GM21526 (cell line): ENCODE measurements at regions not wholly inside any gene's neighbourhood (a gene's known extent, or its start where the extent isn't known, plus 50 kb on each side); places are given as distances from the start of the nearest gene placed in this dataset.

Experiments
- ATAC-seq: cut with Tn5 transposase; IDR thresholded peaks from one replicate; pipeline ENCODE4 v1.9.1; 2021; ENCODE audit warnings: moderate library complexity; ENCODE audit not compliant: unreplicated experiment, low FRiP score

DNA sequence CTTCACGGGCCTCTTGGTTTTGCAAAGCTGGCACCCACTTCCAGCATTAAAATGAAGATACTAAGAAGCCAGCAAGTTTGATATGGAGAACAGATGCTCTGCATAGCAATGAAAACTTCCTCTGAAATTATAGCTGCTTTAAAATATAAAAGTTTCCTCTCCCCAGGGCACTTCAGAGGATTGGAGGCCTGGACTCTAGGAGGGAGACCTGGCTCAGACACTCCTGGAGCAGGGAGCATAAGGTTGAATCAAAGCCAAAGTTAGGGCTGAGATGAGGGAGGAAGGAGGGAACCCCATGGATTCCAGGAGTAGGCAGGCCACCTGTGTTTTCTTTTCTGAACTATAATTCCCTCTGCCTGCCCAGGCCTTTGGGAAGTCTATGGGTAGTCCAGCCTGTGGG lies 176.0 kb upstream of the RPL38 start:
- ATAC-seq, result no peak

- ATAC-seq, result no peak
Measured at GRCh38 chr17:74028354-74029116, 174.9 kb upstream of the RPL38 start.

GRCh38 chr17:74031316-74032090 lies 172.0 kb upstream of the RPL38 start:
- no peak for ATAC-seq

DNA sequence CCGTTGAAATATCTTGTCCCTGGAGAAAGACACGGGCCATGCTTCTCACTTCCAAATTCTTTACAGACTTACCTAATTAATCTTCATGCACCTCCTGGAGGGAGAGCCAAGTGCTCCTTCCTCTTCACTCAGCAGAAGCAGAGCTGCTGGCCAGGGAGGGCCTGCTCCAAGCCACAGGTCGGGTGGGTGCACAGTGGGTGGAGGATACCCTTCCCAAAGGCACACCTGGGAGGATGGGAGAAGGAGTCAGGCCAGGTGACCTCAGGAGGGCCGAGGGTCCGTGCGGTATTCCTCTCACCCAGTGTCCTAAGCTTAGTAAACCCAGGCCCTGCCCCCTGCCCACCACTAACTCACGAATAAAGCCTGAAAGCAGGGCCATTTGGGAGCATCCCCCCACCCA lies 171.3 kb upstream of the RPL38 start:
- no peak for ATAC-seq

DNA sequence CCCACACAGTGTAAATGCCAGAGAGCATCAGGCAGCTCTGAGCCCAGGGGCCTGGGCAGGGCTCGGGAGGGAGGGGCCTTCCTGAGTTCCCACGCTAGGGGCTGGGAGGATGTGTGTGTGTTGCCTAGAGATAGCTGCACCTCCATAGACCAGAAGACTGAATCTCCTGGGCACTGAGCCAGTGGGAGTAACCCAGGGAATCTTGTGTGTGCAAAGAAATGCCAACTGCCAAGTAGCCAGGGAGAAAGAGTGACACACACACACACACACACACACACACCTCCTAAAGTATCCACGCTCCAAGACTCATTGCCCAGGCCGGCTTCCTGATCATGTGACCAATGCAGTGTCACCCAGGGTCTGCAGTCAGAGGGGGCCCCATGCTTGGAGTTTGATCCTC lies 166.2 kb upstream of the RPL38 start:
- no peak for ATAC-seq

GRCh38 chr17:74040291-74040690 lies 163.2 kb upstream of the RPL38 start:
- no peak for ATAC-seq

- ATAC-seq, result no peak
Measured at GRCh38 chr17:74040729-74041128, 162.7 kb upstream of the RPL38 start.

GRCh38 chr17:74041869-74042640 lies 161.4 kb upstream of the RPL38 start:
- no peak for ATAC-seq

GRCh38 chr17:74042744-74043486 lies 160.6 kb upstream of the RPL38 start:
- no peak for ATAC-seq

DNA sequence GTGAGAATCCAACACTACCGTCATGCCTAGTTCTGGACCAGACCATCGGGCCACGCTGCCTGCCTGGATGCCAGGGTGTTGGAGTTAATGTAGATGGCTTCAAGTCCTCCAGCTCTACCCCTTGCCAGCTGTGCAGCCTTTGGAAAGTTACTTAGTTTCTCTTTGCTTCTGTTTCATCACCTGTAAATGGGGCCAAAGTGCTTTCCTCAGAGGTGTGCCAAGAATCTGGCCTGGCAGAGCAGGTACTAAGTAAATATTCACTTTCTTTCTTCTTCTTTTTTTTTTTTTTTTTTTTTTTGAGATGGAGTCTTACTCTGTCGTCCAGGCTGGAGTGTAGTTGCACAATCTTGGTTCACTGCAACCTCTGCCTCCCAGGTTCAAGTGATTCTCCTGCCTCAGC lies 159.5 kb upstream of the RPL38 start:
- ATAC-seq, result no peak

DNA sequence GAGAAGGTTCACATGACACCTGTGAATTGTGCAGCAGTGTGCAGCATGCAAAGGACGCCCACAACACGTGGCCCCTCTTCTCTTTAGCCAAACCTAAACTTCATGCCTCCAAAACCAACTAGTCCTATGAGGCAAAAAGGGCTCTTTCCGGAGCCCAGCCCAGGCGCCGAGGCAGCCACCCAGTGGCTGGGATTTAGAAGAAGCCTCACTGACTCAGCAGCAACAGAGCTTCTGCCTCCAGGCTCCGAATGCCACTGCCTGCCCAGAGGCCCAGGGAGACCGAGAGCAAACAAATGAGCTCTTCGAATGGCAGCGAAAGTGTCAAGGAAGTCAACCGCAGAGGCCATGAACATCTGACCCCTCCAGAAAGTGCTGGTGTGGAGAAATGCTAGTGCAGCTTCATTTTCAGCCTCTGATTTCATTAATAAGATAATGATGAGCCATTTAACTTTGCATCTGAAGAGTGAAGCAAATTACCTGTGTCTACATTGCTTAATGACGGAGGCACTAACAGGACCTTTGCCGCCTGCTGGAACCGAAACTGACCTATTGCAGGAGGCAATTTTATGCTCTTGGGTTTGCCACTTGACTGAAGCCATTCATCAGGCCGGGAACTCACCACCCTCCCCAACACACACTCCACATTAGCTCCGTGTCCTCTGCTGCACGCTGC lies 157.7 kb upstream of the RPL38 start:
- ATAC-seq, result no peak

- no peak for ATAC-seq
Measured at GRCh38 chr17:74049167-74049966, 154.1 kb upstream of the RPL38 start.

- no peak for ATAC-seq
Measured at GRCh38 chr17:74049967-74050458, 153.5 kb upstream of the RPL38 start.

DNA sequence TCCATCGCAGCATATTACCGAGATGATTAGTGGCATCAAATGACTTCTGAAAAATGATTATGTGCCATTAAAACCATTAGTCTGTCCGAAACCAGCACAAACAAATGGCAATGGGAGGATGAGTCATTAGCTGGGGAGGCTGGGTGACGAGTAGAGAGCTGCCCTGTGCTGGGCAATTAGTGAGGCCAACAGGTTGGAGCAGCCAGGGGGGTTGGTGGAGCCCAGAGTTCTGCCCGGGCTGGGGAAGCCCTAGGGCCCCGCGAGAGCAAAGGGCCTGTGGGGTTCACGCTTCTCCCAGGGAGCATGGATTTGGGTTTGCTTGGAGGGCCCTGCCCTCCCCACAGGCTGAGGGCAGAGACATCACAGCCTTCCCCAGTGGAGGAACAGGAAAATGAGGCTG lies 152.1 kb upstream of the RPL38 start:
- ATAC-seq, result no peak

DNA sequence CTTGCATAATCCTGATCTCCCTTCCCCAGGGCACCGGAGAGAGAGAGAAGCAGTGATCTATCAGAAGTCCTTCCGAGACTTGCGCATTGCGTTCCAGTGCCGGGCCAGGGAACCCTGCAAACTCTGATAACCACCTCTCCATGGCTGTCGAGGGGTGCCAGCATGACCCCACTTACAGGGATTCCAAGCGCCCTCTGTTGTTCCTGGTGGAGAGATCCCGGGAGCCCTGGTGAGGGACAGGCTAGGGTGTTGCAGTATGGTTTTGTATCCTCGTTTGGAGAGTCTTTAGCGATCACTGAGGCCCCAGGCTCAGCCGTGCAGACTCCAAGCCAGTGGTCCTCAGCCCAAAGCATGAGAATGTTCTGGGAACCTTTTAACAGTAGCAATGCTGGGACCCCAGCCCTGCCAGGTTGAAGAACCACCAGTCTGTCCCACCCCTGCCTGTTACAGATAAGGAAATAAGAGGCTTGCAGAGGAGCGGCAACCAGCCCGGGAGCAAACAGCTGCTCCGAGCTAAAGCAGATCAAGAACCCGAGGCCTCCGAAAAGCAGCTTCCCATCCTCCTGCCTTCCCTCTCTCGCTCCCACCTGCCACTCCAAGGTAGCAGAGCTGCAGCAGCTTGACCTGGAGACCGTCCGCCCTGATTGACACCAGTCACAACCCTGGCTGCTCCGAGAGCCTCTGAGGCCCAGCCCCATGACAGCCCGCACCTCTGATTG lies 150.3 kb upstream of the RPL38 start:
- ATAC-seq, result no peak

DNA sequence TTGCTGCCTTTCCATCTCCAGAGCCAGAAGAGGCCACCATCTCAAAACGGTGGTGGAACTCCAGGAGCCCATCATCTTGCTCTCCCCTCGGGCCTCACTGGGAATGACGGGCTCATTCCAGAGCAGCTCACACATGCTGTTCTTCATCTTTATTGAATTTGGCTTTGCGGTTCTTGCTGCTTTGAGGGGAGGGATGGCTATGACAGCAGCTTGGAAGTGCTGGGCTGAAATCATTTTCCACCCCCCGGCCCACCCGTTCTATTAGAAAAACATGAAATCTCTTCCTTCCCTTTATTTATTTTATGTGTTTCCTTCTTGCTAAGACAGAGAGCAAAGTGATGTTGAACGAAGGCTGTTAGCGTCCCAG lies 149.8 kb upstream of the RPL38 start:
- ATAC-seq, result no peak

- ATAC-seq, result no peak
Measured at GRCh38 chr17:74054249-74054648, 149.2 kb upstream of the RPL38 start.

GRCh38 chr17:74055508-74056160 lies 147.8 kb upstream of the RPL38 start:
- no peak for ATAC-seq
